ENCODE measurements at regions not wholly inside any gene's neighbourhood (a gene's known extent, or its start where the extent isn't known, plus 50 kb on each side); places are given as distances from the start of the nearest gene placed in this dataset.
A peak's percentile ranks its signal among the peaks of the same experiment; 100 is the strongest.

GRCh38 chr3:45330510-45331295 lies 57.7 kb upstream of the LARS2 start:
- TF ChIP-seq, protein P1, sequence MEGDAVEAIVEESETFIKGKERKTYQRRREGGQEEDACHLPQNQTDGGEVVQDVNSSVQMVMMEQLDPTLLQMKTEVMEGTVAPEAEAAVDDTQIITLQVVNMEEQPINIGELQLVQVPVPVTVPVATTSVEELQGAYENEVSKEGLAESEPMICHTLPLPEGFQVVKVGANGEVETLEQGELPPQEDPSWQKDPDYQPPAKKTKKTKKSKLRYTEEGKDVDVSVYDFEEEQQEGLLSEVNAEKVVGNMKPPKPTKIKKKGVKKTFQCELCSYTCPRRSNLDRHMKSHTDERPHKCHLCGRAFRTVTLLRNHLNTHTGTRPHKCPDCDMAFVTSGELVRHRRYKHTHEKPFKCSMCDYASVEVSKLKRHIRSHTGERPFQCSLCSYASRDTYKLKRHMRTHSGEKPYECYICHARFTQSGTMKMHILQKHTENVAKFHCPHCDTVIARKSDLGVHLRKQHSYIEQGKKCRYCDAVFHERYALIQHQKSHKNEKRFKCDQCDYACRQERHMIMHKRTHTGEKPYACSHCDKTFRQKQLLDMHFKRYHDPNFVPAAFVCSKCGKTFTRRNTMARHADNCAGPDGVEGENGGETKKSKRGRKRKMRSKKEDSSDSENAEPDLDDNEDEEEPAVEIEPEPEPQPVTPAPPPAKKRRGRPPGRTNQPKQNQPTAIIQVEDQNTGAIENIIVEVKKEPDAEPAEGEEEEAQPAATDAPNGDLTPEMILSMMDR (conservative IDR thresholded peaks at IDR 0.05): peak; percentile 36
- 90 to 94% methylated on average over 4 to 5 of the region's 5 CpGs for WGBS, 2 experiments (ENCODE audit: insufficient coverage in 1 of 2, insufficient read length in 1 of 2)
- H3K4me3 Mint-ChIP-seq: no peak overlapping the region

GRCh38 chr3:45332493-45332892 lies 55.9 kb upstream of the LARS2 start:
- no peaks in the 10 kb centered on the region for H3K9me3 Mint-ChIP-seq

More at GRCh38 chr3:45330510-45331295, 57.7 kb upstream of the LARS2 start:
- Histone ChIP-seq H3K9me3 (ENCODE audit: control insufficient read depth, low read length) (no peaks in the 10 kb centered on the region), H3K27ac (ENCODE audit: low read depth, low read length) (no peak overlapping the region), H3K4me1 (ENCODE audit: control insufficient read depth, insufficient read depth, low read length) (no peaks in the 10 kb centered on the region), H3K27me3 (ENCODE audit: control insufficient read depth, insufficient read depth, low read length, poor library complexity, severe bottlenecking) (no peaks in the 10 kb centered on the region), H3K4me3 (ENCODE audit: low read length) (no peak overlapping the region), H3K36me3 (ENCODE audit: control insufficient read depth, insufficient read depth, low read length) (no peaks in the 10 kb centered on the region), H3K9ac (ENCODE audit: extremely low read depth, low read length, poor library complexity, severe bottlenecking) (no peak overlapping the region)
- Mint-ChIP-seq H3K27ac (no peak overlapping the region), H3K9me3 (no peaks in the 10 kb centered on the region), H3K27me3 (ENCODE audit: insufficient read depth) (peaks cover 22% of the 10 kb centered on the region), H3K36me3 (ENCODE audit: low read depth) (no peaks in the 10 kb centered on the region), H3K4me1 (peaks cover 13% of the 10 kb centered on the region)
- peak; percentile 39 for DNase-seq

DNA sequence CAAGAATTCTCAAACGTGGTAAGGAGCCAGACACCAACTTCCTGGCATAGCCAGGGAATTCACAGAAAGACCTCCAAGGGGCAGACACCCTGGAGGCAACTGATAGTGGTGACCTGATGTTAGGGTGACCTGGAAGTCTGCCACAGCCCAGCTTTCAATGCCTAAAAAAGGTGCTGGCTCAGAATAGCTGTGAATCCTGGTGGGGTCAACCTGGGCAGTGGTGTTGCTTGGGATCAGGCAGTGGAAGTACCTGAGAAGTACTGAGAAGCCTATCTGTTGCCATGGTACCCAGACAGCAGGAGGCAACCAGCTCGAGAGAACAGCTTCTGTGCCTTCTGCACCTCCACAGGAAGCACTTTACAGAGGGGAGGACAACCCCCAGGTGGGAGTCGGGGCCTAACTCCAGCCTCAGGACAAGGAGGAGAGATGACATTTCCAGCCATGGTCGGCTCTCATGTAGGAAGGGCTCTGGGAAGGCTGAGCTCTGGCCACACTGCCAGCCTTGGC lies 55.4 kb upstream of the LARS2 start:
- Mint-ChIP-seq H3K4me1 (peaks cover 13% of the 10 kb centered on the region), H3K27me3 (ENCODE audit: insufficient read depth) (peaks cover 25% of the 10 kb centered on the region), H3K36me3 (ENCODE audit: low read depth) (no peaks in the 10 kb centered on the region), H3K4me3 (no peak overlapping the region), H3K9me3 (no peaks in the 10 kb centered on the region), H3K27ac (no peak overlapping the region)
- H3K4me1 ChIP-seq (ENCODE audit: control insufficient read depth, insufficient read depth, low read length): no peaks in the 10 kb centered on the region
- H3K36me3 ChIP-seq (ENCODE audit: control insufficient read depth, insufficient read depth, low read length): no peaks in the 10 kb centered on the region
- peak; percentile 86 for DNase-seq
- no peak overlapping the region for H3K4me3 ChIP-seq (ENCODE audit: low read length)
- no peak overlapping the region for H3K27ac ChIP-seq (ENCODE audit: low read depth, low read length)
- H3K9ac ChIP-seq (ENCODE audit: extremely low read depth, low read length, poor library complexity, severe bottlenecking): no peak overlapping the region
- TF ChIP-seq, protein P1 (conservative IDR thresholded peaks at IDR 0.05): no peak
- peaks cover 1% of the 10 kb centered on the region for H3K27me3 ChIP-seq (ENCODE audit: control insufficient read depth, insufficient read depth, low read length, poor library complexity, severe bottlenecking)
- WGBS, 2 experiments (ENCODE audit: insufficient coverage in 1 of 2, insufficient read length in 1 of 2): 75 to 100% methylated on average over 1 to 4 of the region's 4 CpGs
- H3K9me3 ChIP-seq (ENCODE audit: control insufficient read depth, low read length): no peaks in the 10 kb centered on the region

More at GRCh38 chr3:45332493-45332892, 55.9 kb upstream of the LARS2 start:
- Histone ChIP-seq H3K4me3 (ENCODE audit: low read length) (no peak overlapping the region), H3K27me3 (ENCODE audit: control insufficient read depth, insufficient read depth, low read length, poor library complexity, severe bottlenecking) (no peaks in the 10 kb centered on the region), H3K4me1 (ENCODE audit: control insufficient read depth, insufficient read depth, low read length) (no peaks in the 10 kb centered on the region), H3K27ac (ENCODE audit: low read depth, low read length) (no peak overlapping the region), H3K9me3 (ENCODE audit: control insufficient read depth, low read length) (no peaks in the 10 kb centered on the region), H3K9ac (ENCODE audit: extremely low read depth, low read length, poor library complexity, severe bottlenecking) (no peak overlapping the region), H3K36me3 (ENCODE audit: control insufficient read depth, insufficient read depth, low read length) (no peaks in the 10 kb centered on the region)
- H3K36me3 Mint-ChIP-seq (ENCODE audit: low read depth): no peaks in the 10 kb centered on the region
- TF ChIP-seq, protein P1 (conservative IDR thresholded peaks at IDR 0.05): no peak
- no peak overlapping the region for H3K4me3 Mint-ChIP-seq
- DNase-seq: no peak
- 91 to 100% methylated on average over 2 to 6 of the region's 6 CpGs for WGBS, 2 experiments (ENCODE audit: insufficient coverage in 1 of 2, insufficient read length in 1 of 2)
- peaks cover 25% of the 10 kb centered on the region for H3K27me3 Mint-ChIP-seq (ENCODE audit: insufficient read depth)
- H3K4me1 Mint-ChIP-seq: peaks cover 13% of the 10 kb centered on the region
- no peak overlapping the region for H3K27ac Mint-ChIP-seq

Data from endodermal cell (in vitro differentiated cells).